Transverse colon (tissue), 4 donors: ENCODE measurements at regions not wholly inside any gene's neighbourhood (a gene's known extent, or its start where the extent isn't known, plus 50 kb on each side); places are given as distances from the start of the nearest gene placed in this dataset.

Source experiments
- EP300 ChIP-seq: sonication (generic); formaldehyde crosslinking; IDR thresholded peaks from one replicate; pipeline ENCODE4 v1.6.1; 2017; ENCODE audit warnings: antibody characterized with exemption, low read depth
- POLR2AphosphoS5 ChIP-seq, 3 donors: sonication (generic); formaldehyde crosslinking; IDR thresholded peaks; one replicate each; pipeline ENCODE4 v1.6.1; 2016; ENCODE audit warnings: antibody characterized with exemption in 3 of 3
- TF ChIP-seq, protein P1 (sequence below), 5 experiments: fragments of 200-600 bp in 3 of 5; fragments of 450-650 bp in 2 of 5; sonication (generic) in 3 of 5; IDR thresholded peaks; 1 replicate in 2 of 5; 2 replicates in 3 of 5; pipeline ENCODE4 v1.5.1; 2016 to 2017; ENCODE audit warnings: antibody characterized with exemption in 5 of 5, inconsistent platforms in 3 of 5, mild to moderate bottlenecking in 2 of 5, moderate library complexity in 1 of 5

DNA sequence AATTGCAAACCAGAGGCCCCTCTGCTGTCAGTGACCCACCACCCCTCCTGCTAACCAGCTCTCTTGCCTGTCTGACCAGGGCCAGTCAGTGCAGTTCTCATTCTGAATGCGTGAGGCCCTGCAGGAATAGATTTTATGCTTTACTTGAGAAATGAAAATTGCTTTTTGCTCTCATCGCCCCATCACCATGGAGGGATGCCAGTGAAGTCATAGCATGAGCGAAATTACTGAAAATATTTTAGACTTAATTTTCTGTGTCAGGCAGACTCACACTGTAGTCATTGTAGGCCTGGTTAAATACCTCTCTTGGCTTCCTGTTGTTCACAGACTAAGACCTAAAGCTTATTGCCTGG lies 490.5 kb upstream of the CDH5 start:
- TF ChIP-seq EP300, result no peak
- TF ChIP-seq, protein P1, sequence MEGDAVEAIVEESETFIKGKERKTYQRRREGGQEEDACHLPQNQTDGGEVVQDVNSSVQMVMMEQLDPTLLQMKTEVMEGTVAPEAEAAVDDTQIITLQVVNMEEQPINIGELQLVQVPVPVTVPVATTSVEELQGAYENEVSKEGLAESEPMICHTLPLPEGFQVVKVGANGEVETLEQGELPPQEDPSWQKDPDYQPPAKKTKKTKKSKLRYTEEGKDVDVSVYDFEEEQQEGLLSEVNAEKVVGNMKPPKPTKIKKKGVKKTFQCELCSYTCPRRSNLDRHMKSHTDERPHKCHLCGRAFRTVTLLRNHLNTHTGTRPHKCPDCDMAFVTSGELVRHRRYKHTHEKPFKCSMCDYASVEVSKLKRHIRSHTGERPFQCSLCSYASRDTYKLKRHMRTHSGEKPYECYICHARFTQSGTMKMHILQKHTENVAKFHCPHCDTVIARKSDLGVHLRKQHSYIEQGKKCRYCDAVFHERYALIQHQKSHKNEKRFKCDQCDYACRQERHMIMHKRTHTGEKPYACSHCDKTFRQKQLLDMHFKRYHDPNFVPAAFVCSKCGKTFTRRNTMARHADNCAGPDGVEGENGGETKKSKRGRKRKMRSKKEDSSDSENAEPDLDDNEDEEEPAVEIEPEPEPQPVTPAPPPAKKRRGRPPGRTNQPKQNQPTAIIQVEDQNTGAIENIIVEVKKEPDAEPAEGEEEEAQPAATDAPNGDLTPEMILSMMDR (IDR thresholded peaks at IDR 0.05), result no peak
- no peak for TF ChIP-seq POLR2AphosphoS5 (IDR thresholded peaks at IDR 0.05)
